Retina (tissue), 1 donor: ENCODE measurements at regions not wholly inside any gene's neighbourhood (a gene's known extent, or its start where the extent isn't known, plus 50 kb on each side); places are given as distances from the start of the nearest gene placed in this dataset.
"Not testable (repeated sequence)": the region's sequence is repeated elsewhere in the genome, so short reads cannot be mapped to it uniquely, and the experiment has no call there.

ENCODE experiments used
- DNase-seq: peaks from one replicate; pipeline ENCODE4 v3.0.0-alpha.2; 2016

- no peak for DNase-seq
Measured at GRCh38 chr11:39668640-39669039, 1790.8 kb downstream of the LRRC4C start.

- no peak for DNase-seq
Measured at GRCh38 chr11:39664023-39664422, 1795.4 kb downstream of the LRRC4C start.

GRCh38 chr11:39661890-39662289, 1797.6 kb downstream of the LRRC4C start:
- no peak for DNase-seq

GRCh38 chr11:39651857-39652461, 1807.5 kb downstream of the LRRC4C start:
- no peak for DNase-seq

- DNase-seq = no peak
Measured at GRCh38 chr11:39641751-39642150, 1817.7 kb downstream of the LRRC4C start.

- no peak for DNase-seq
Measured at GRCh38 chr11:39630365-39630764, 1829.1 kb downstream of the LRRC4C start.

GRCh38 chr11:39628311-39628710, 1831.1 kb downstream of the LRRC4C start:
- no peak for DNase-seq

GRCh38 chr11:39620309-39620708, 1839.1 kb downstream of the LRRC4C start:
- DNase-seq = not testable (repeated sequence)

GRCh38 chr11:39617971-39618370, 1841.5 kb downstream of the LRRC4C start:
- DNase-seq = no peak

GRCh38 chr11:39589391-39589790, 1870.1 kb downstream of the LRRC4C start:
- DNase-seq = no peak

GRCh38 chr11:39586036-39586435, 1873.4 kb downstream of the LRRC4C start:
- DNase-seq = no peak

GRCh38 chr11:39571081-39571480, 1888.4 kb downstream of the LRRC4C start:
- no peak for DNase-seq

GRCh38 chr11:39570526-39570925, 1888.9 kb downstream of the LRRC4C start:
- DNase-seq = no peak

GRCh38 chr11:39569789-39570188, 1889.7 kb downstream of the LRRC4C start:
- DNase-seq = no peak

GRCh38 chr11:39542460-39542859, 1917.0 kb downstream of the LRRC4C start:
- DNase-seq = no peak

- no peak for DNase-seq
Measured at GRCh38 chr11:39541945-39542351, 1917.5 kb downstream of the LRRC4C start.

- DNase-seq = not testable (repeated sequence)
Measured at GRCh38 chr11:39536323-39536722, 1923.1 kb downstream of the LRRC4C start.
